ENCODE measurements at regions not wholly inside any gene's neighbourhood (a gene's known extent, or its start where the extent isn't known, plus 50 kb on each side); places are given as distances from the start of the nearest gene placed in this dataset.
"Not testable (repeated sequence)": the region's sequence is repeated elsewhere in the genome, so short reads cannot be mapped to it uniquely, and the experiment has no call there.

- peak; percentile 29 for DNase-seq (ENCODE audit: low read depth)
- peak; percentile 68 for TF ChIP-seq CTCF (conservative IDR thresholded peaks at IDR 0.05; ENCODE audit: control insufficient read depth, insufficient read depth, low read depth, low read length)
- H3K4me3 ChIP-seq (ENCODE audit: control insufficient read depth, low read depth, low read length), result no peak overlapping the region
Observed at GRCh38 chr15:31197497-31198414, 96.2 kb upstream of the TRPM1 start.

- DNase-seq (ENCODE audit: low read depth), result peak; percentile 52
- TF ChIP-seq CTCF (conservative IDR thresholded peaks at IDR 0.05; ENCODE audit: control insufficient read depth, insufficient read depth, low read depth, low read length), result peak; percentile 37
- H3K4me3 ChIP-seq (ENCODE audit: control insufficient read depth, low read depth, low read length), result no peak overlapping the region
Observed at GRCh38 chr15:31200735-31201151, 99.2 kb upstream of the TRPM1 start.

GRCh38 chr15:31202953-31203352 is 101.4 kb upstream of the TRPM1 start:
- no peak overlapping the region for H3K4me3 ChIP-seq (ENCODE audit: control insufficient read depth, low read depth, low read length)
- DNase-seq (ENCODE audit: low read depth), result no peak
- TF ChIP-seq CTCF (conservative IDR thresholded peaks at IDR 0.05; ENCODE audit: control insufficient read depth, insufficient read depth, low read depth, low read length), result no peak

- DNase-seq (ENCODE audit: low read depth), result no peak
- TF ChIP-seq CTCF (conservative IDR thresholded peaks at IDR 0.05; ENCODE audit: control insufficient read depth, insufficient read depth, low read depth, low read length), result no peak
- no peak overlapping the region for H3K4me3 ChIP-seq (ENCODE audit: control insufficient read depth, low read depth, low read length)
Observed at GRCh38 chr15:31203999-31204398, 102.5 kb upstream of the TRPM1 start.

- no peak for TF ChIP-seq CTCF (conservative IDR thresholded peaks at IDR 0.05; ENCODE audit: control insufficient read depth, insufficient read depth, low read depth, low read length)
- no peak overlapping the region for H3K4me3 ChIP-seq (ENCODE audit: control insufficient read depth, low read depth, low read length)
- no peak for DNase-seq (ENCODE audit: low read depth)
Observed at GRCh38 chr15:31206386-31207181, 105.1 kb upstream of the TRPM1 start.

GRCh38 chr15:31207246-31207645 is 105.7 kb upstream of the TRPM1 start:
- no peak for TF ChIP-seq CTCF (conservative IDR thresholded peaks at IDR 0.05; ENCODE audit: control insufficient read depth, insufficient read depth, low read depth, low read length)
- H3K4me3 ChIP-seq (ENCODE audit: control insufficient read depth, low read depth, low read length), result no peak overlapping the region
- no peak for DNase-seq (ENCODE audit: low read depth)

- H3K4me3 ChIP-seq (ENCODE audit: control insufficient read depth, low read depth, low read length); DNase-seq (ENCODE audit: low read depth): not testable (repeated sequence)
Observed at GRCh38 chr15:31207861-31208260, 106.3 kb upstream of the TRPM1 start.

All from fibroblast of mammary gland (primary cell).